ENCODE measurements at regions not wholly inside any gene's neighbourhood (a gene's known extent, or its start where the extent isn't known, plus 50 kb on each side); places are given as distances from the start of the nearest gene placed in this dataset.

DNA sequence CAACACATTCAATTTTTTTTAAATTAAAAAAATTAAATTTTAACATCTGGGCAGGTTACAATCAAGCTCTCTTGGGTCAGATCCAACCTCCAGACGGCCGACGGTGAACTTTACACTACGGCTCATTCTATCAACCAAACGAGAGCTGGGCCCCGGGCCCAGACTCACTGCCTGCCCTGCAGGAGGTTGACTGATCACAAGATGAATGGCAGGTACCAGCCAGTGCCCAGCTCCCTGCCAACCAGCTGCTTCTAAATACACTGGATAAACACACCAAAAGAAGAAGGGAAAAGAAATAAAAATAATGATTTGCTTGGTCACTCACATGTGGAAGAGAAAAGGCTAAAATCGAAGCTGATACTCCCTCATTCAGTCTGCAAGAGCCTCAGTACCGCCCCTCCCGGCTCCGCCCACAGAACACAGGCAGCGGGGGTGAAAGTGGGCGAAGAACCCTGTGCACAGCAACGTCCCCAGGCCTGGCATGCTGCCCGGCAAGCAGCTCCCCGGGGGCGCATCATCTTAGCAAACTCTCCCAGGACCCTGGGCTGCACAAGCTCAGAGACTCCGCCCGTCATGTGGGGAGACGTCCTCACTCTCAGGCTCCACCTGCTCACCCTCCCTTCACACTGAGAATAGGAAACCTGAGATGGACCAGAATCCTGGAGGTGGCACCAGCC, 303.4 kb downstream of the SHANK2 start:
- 32% methylated on average over 11 of the region's 19 CpGs for WGBS (ENCODE audit: low lambda C conversion rate)
- no peaks in the 10 kb centered on the region for H3K9me3 ChIP-seq
- CTCF ChIA-PET, result interaction anchor here (0.9 to 1.4 kb wide), 4 partner anchors 94 to 193 kb away, joined by 3 read pairs; no protein-coding TSS in a partner anchor

GRCh38 chr11:70951139-70951804, 301.1 kb downstream of the SHANK2 start:
- no peaks in the 10 kb centered on the region for H3K79me2 ChIP-seq (ENCODE audit: insufficient read depth)
- WGBS (ENCODE audit: low lambda C conversion rate), result 47% methylated on average over 11 of the region's 11 CpGs
- H3K36me3 ChIP-seq (replicated peaks in 1 of 2; ENCODE audit: control insufficient read depth in 1 of 2, insufficient read depth in 2 of 2, low read length in 1 of 2), result no peaks in the 10 kb centered on the region
- no peaks in the 10 kb centered on the region for H4K20me1 ChIP-seq (ENCODE audit: insufficient read depth)
- no peak overlapping the region for H3K4me2 ChIP-seq
- no peak overlapping the region for H3K27ac ChIP-seq (ENCODE audit: low read depth in 2 of 2, low read length in 1 of 2)
- no peaks in the 10 kb centered on the region for H3K9me3 ChIP-seq
- CTCF ChIA-PET, result interaction anchor here (0.9 to 1.4 kb wide), 2 partner anchors 9 to 113 kb away, joined by 3 read pairs; no protein-coding TSS in a partner anchor
- peaks cover 0 to 3% of the 10 kb centered on the region in 2 experiments; a peak in 1 of 4 replicates for H3K4me1 ChIP-seq (ENCODE audit: control insufficient read depth in 1 of 2, insufficient read depth in 2 of 2, low read depth in 1 of 2, low read length in 1 of 2)
- no peak overlapping the region for H3K4me3 ChIP-seq (ENCODE audit: low read depth in 2 of 2, low read length in 1 of 2)
- H3K27me3 ChIP-seq (ENCODE audit: insufficient read depth), result no peaks in the 10 kb centered on the region
- DNase-seq, result no peak
- no peak overlapping the region for H2AFZ ChIP-seq (ENCODE audit: low read depth)
- H3K9me2 ChIP-seq, result no peaks in the 10 kb centered on the region
- H3K9ac ChIP-seq, result no peak overlapping the region
- POLR2A ChIA-PET, result no interaction called here
- no peaks in the 10 kb centered on the region for H3F3A ChIP-seq (replicated peaks; ENCODE audit: insufficient read depth)
- TF ChIP-seq FOSL2 (IDR thresholded peaks at IDR 0.05; ENCODE audit: borderline replicate concordance, low read depth) (no peak), NRF1 (IDR thresholded peaks at IDR 0.05; ENCODE audit: low read depth, low read length) (no peak), RAD21 (IDR thresholded peaks at IDR 0.05; ENCODE audit: low read length) (no peak), TCF12 (IDR thresholded peaks at IDR 0.05) (no peak), ZBTB33 (IDR thresholded peaks at IDR 0.05; ENCODE audit: borderline replicate concordance, low read depth) (no peak), FOXJ3 (CRISPR knock-in tag; IDR thresholded peaks at IDR 0.05) (no peak), GATA2 (CRISPR knock-in tag; IDR thresholded peaks at IDR 0.05) (no peak)
- TF ChIP-seq, protein P1, sequence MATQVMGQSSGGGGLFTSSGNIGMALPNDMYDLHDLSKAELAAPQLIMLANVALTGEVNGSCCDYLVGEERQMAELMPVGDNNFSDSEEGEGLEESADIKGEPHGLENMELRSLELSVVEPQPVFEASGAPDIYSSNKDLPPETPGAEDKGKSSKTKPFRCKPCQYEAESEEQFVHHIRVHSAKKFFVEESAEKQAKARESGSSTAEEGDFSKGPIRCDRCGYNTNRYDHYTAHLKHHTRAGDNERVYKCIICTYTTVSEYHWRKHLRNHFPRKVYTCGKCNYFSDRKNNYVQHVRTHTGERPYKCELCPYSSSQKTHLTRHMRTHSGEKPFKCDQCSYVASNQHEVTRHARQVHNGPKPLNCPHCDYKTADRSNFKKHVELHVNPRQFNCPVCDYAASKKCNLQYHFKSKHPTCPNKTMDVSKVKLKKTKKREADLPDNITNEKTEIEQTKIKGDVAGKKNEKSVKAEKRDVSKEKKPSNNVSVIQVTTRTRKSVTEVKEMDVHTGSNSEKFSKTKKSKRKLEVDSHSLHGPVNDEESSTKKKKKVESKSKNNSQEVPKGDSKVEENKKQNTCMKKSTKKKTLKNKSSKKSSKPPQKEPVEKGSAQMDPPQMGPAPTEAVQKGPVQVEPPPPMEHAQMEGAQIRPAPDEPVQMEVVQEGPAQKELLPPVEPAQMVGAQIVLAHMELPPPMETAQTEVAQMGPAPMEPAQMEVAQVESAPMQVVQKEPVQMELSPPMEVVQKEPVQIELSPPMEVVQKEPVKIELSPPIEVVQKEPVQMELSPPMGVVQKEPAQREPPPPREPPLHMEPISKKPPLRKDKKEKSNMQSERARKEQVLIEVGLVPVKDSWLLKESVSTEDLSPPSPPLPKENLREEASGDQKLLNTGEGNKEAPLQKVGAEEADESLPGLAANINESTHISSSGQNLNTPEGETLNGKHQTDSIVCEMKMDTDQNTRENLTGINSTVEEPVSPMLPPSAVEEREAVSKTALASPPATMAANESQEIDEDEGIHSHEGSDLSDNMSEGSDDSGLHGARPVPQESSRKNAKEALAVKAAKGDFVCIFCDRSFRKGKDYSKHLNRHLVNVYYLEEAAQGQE (IDR thresholded peaks at IDR 0.05; ENCODE audit: low read depth, low read length), result no peak
- TF ChIP-seq, protein P2, sequence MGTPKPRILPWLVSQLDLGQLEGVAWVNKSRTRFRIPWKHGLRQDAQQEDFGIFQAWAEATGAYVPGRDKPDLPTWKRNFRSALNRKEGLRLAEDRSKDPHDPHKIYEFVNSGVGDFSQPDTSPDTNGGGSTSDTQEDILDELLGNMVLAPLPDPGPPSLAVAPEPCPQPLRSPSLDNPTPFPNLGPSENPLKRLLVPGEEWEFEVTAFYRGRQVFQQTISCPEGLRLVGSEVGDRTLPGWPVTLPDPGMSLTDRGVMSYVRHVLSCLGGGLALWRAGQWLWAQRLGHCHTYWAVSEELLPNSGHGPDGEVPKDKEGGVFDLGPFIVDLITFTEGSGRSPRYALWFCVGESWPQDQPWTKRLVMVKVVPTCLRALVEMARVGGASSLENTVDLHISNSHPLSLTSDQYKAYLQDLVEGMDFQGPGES (IDR thresholded peaks at IDR 0.05; ENCODE audit: low read depth, low read length), result no peak

More for the DNA sequence above, 303.4 kb downstream of the SHANK2 start:
- TF ChIP-seq TAF1 (IDR thresholded peaks at IDR 0.05; ENCODE audit: borderline replicate concordance, low read depth, low read length), result no peak
- no peak for TF ChIP-seq EZH2phosphoT487 (IDR thresholded peaks at IDR 0.05; ENCODE audit: borderline replicate concordance, low read depth)
- TF ChIP-seq TCF12 (IDR thresholded peaks at IDR 0.05), result no peak
- TF ChIP-seq MEF2A (IDR thresholded peaks at IDR 0.05; ENCODE audit: borderline replicate concordance, low read depth), result no peak
- TF ChIP-seq, protein P3, sequence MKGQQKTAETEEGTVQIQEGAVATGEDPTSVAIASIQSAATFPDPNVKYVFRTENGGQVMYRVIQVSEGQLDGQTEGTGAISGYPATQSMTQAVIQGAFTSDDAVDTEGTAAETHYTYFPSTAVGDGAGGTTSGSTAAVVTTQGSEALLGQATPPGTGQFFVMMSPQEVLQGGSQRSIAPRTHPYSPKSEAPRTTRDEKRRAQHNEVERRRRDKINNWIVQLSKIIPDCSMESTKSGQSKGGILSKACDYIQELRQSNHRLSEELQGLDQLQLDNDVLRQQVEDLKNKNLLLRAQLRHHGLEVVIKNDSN (IDR thresholded peaks at IDR 0.05; ENCODE audit: borderline replicate concordance, low read depth), result no peak
- TF ChIP-seq RAD21 (IDR thresholded peaks at IDR 0.05; ENCODE audit: low read length), result no peak
- TF ChIP-seq FOXM1 (IDR thresholded peaks at IDR 0.05; ENCODE audit: low read depth), result no peak
- TF ChIP-seq PBX3 (IDR thresholded peaks at IDR 0.05), result no peak
- TF ChIP-seq FOSL2 (IDR thresholded peaks at IDR 0.05; ENCODE audit: borderline replicate concordance, low read depth), result no peak
- TF ChIP-seq FOXJ3 (CRISPR knock-in tag; IDR thresholded peaks at IDR 0.05), result no peak
- TF ChIP-seq NRF1 (IDR thresholded peaks at IDR 0.05; ENCODE audit: low read depth, low read length), result no peak
- TF ChIP-seq CHD2 (IDR thresholded peaks at IDR 0.05; ENCODE audit: low read length, partially characterized antibody), result no peak
- Histone ChIP-seq H3K79me2 (ENCODE audit: insufficient read depth) (no peaks in the 10 kb centered on the region), H3K27ac (ENCODE audit: low read depth in 2 of 2, low read length in 1 of 2) (no peak overlapping the region), H4K20me1 (ENCODE audit: insufficient read depth) (no peaks in the 10 kb centered on the region), H2AFZ (ENCODE audit: low read depth) (no peak overlapping the region), H3K4me3 (ENCODE audit: low read depth in 2 of 2, low read length in 1 of 2) (no peak overlapping the region), H3K4me1 (ENCODE audit: control insufficient read depth in 1 of 2, insufficient read depth in 2 of 2, low read depth in 1 of 2, low read length in 1 of 2) (peaks cover 0 to 3% of the 10 kb centered on the region in 2 experiments; a peak in 1 of 4 replicates), H3K9me2 (no peaks in the 10 kb centered on the region), H3F3A (replicated peaks; ENCODE audit: insufficient read depth) (no peaks in the 10 kb centered on the region), H3K9ac (no peak overlapping the region), H3K4me2 (no peak overlapping the region), H3K27me3 (ENCODE audit: insufficient read depth) (no peaks in the 10 kb centered on the region), H3K36me3 (replicated peaks in 1 of 2; ENCODE audit: control insufficient read depth in 1 of 2, insufficient read depth in 2 of 2, low read length in 1 of 2) (no peaks in the 10 kb centered on the region)
- peak; percentile 36 for DNase-seq
- POLR2A ChIA-PET, result no interaction called here

Data from SK-N-SH (cell line).